PC-9 (cell line): ENCODE measurements at regions not wholly inside any gene's neighbourhood (a gene's known extent, or its start where the extent isn't known, plus 50 kb on each side); places are given as distances from the start of the nearest gene placed in this dataset.

Source experiments
- BruUV-seq: library from RNA; stranded (reverse); fragments of 400-500 nt; replicated peaks from 2 replicates; lab custom pipeline; 2021; lab: Mats Ljungman, UMichigan
- CTCF ChIA-PET: fragments of 300-600 bp; sonication (Branson Sonifier 250); formaldehyde crosslinking; loops from one replicate; lab custom pipeline; 2022; ENCODE audit warnings: antibody characterized with exemption; lab: Charles Lee
- POLR2A ChIA-PET: fragments of 300-600 bp; sonication (Branson Sonifier 250); formaldehyde crosslinking; loops from one replicate; lab custom pipeline; 2022; ENCODE audit warnings: antibody characterized with exemption; ENCODE audit not compliant: unreplicated experiment; lab: Charles Lee
- DNase-seq, 2 experiments: peaks; one replicate each; pipeline versions ENCODE4 v3.0.0 to v3.0.0-alpha.2; 2015 to 2022; ENCODE audit warnings: mixed read lengths in 1 of 2
- H2AFZ ChIP-seq: fragments of 200-600 bp; sonication (generic); 2 replicates; pipeline ENCODE4 v1.8.1; 2017; ENCODE audit warnings: antibody characterized with exemption
- H3F3A ChIP-seq: fragments of 200-600 bp; sonication (generic); 2 replicates; pipeline ENCODE4 v1.8.1; 2017; ENCODE audit warnings: antibody characterized with exemption, mild to moderate bottlenecking, low read depth; ENCODE audit not compliant: insufficient read depth
- H3K27ac ChIP-seq: fragments of 200-600 bp; sonication (generic); 2 replicates; pipeline ENCODE4 v1.6.1; 2016; ENCODE audit warnings: mixed run types
- H3K27me3 ChIP-seq: fragments of 200-600 bp; sonication (generic); 2 replicates; pipeline ENCODE4 v1.6.1; 2016; ENCODE audit warnings: low read depth, mixed run types; ENCODE audit not compliant: insufficient read depth
- H3K36me3 ChIP-seq: fragments of 200-600 bp; sonication (generic); 2 replicates; pipeline ENCODE4 v1.6.1; 2016; ENCODE audit warnings: low read depth, mixed run types
- H3K4me1 ChIP-seq: fragments of 200-600 bp; sonication (generic); replicated peaks from 2 replicates; pipeline ENCODE4 v1.6.1; 2016; ENCODE audit warnings: mixed run types; ENCODE audit not compliant: insufficient read depth
- H3K4me2 ChIP-seq: fragments of 200-600 bp; sonication (generic); 2 replicates; pipeline ENCODE4 v1.6.1; 2017; ENCODE audit warnings: mixed run types
- H3K4me3 ChIP-seq: fragments of 200-600 bp; sonication (generic); 2 replicates; pipeline ENCODE4 v1.6.1; 2016; ENCODE audit warnings: mixed run types
- H3K79me2 ChIP-seq: fragments of 200-600 bp; sonication (generic); 2 replicates; pipeline ENCODE4 v1.6.1; 2017; ENCODE audit warnings: low read depth, mixed run types
- H3K9me2 ChIP-seq: fragments of 200-600 bp; sonication (generic); 2 replicates; pipeline ENCODE4 v1.8.1; 2017; ENCODE audit warnings: mild to moderate bottlenecking; ENCODE audit not compliant: insufficient read depth
- H3K9me3 ChIP-seq: fragments of 200-600 bp; sonication (generic); 2 replicates; pipeline ENCODE4 v1.8.1; 2016; ENCODE audit warnings: low read depth; ENCODE audit not compliant: insufficient read depth
- H4K20me1 ChIP-seq: fragments of 200-600 bp; sonication (generic); 2 replicates; pipeline ENCODE4 v1.8.1; 2017; ENCODE audit not compliant: insufficient read depth
- EZH2 ChIP-seq: fragments of 200-600 bp; sonication (generic); IDR thresholded peaks from 2 replicates; pipeline ENCODE4 v1.8.0; 2017; ENCODE audit warnings: antibody characterized with exemption, low read depth
- intact Hi-C: fragments of 100-400 bp; cut with micrococcal nuclease; formaldehyde crosslinking; loops from one replicate; pipeline ENCODE4 v1.10.0; 2022; ENCODE audit not compliant: unreplicated experiment
- TF ChIP-seq, protein P1 (sequence below): fragments of 200-600 bp; sonication (generic); conservative IDR thresholded peaks from 2 replicates; pipeline ENCODE4 v1.6.1; 2017; ENCODE audit warnings: mixed run types, antibody characterized with exemption, mild to moderate bottlenecking, moderate library complexity

GRCh38 chr11:112391086-112391485 lies 130.4 kb upstream of the PLET1 start:
- no TSS peak for BruUV-seq
- intact Hi-C loops = no loop called here
- POLR2A ChIA-PET = no interaction called here

GRCh38 chr11:112392904-112393303 lies 132.2 kb upstream of the PLET1 start:
- no peak overlapping the region for H3K4me3 ChIP-seq
- no peaks in the 10 kb centered on the region for H3K9me3 ChIP-seq
- intact Hi-C loops = no loop called here
- no TSS peak for BruUV-seq
- no peak for DNase-seq
- H3K4me1 ChIP-seq = no peaks in the 10 kb centered on the region
- CTCF ChIA-PET = no interaction called here
- no peaks in the 10 kb centered on the region for H3F3A ChIP-seq
- H2AFZ ChIP-seq = no peak overlapping the region
- TF ChIP-seq EZH2 = no peak
- TF ChIP-seq, protein P1, sequence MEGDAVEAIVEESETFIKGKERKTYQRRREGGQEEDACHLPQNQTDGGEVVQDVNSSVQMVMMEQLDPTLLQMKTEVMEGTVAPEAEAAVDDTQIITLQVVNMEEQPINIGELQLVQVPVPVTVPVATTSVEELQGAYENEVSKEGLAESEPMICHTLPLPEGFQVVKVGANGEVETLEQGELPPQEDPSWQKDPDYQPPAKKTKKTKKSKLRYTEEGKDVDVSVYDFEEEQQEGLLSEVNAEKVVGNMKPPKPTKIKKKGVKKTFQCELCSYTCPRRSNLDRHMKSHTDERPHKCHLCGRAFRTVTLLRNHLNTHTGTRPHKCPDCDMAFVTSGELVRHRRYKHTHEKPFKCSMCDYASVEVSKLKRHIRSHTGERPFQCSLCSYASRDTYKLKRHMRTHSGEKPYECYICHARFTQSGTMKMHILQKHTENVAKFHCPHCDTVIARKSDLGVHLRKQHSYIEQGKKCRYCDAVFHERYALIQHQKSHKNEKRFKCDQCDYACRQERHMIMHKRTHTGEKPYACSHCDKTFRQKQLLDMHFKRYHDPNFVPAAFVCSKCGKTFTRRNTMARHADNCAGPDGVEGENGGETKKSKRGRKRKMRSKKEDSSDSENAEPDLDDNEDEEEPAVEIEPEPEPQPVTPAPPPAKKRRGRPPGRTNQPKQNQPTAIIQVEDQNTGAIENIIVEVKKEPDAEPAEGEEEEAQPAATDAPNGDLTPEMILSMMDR = no peak
- H4K20me1 ChIP-seq = no peaks in the 10 kb centered on the region
- no peak overlapping the region for H3K4me2 ChIP-seq
- no peaks in the 10 kb centered on the region for H3K27me3 ChIP-seq
- no peaks in the 10 kb centered on the region for H3K79me2 ChIP-seq
- H3K27ac ChIP-seq = no peak overlapping the region
- peaks cover 2% of the 10 kb centered on the region; the same call in 1 of the 2 replicates for H3K9me2 ChIP-seq
- no peaks in the 10 kb centered on the region for H3K36me3 ChIP-seq
- POLR2A ChIA-PET = interaction anchor here (0.7 kb wide), 1 partner anchor 360 kb away, joined by 5 read pairs; no protein-coding TSS in a partner anchor

More at GRCh38 chr11:112391086-112391485, 130.4 kb upstream of the PLET1 start:
- TF ChIP-seq, protein P1 = no peak
- TF ChIP-seq EZH2 = no peak
- Histone ChIP-seq H3K79me2 (no peaks in the 10 kb centered on the region), H3K27me3 (no peaks in the 10 kb centered on the region), H2AFZ (no peak overlapping the region), H3K9me2 (no peaks in the 10 kb centered on the region; the same call in 1 of the 2 replicates), H3K4me3 (no peak overlapping the region), H3K36me3 (no peaks in the 10 kb centered on the region), H3K4me1 (no peaks in the 10 kb centered on the region), H3K9me3 (no peaks in the 10 kb centered on the region), H4K20me1 (no peaks in the 10 kb centered on the region), H3F3A (no peaks in the 10 kb centered on the region), H3K27ac (no peak overlapping the region), H3K4me2 (no peak overlapping the region)
- no peak for DNase-seq
- CTCF ChIA-PET = no interaction called here

DNA sequence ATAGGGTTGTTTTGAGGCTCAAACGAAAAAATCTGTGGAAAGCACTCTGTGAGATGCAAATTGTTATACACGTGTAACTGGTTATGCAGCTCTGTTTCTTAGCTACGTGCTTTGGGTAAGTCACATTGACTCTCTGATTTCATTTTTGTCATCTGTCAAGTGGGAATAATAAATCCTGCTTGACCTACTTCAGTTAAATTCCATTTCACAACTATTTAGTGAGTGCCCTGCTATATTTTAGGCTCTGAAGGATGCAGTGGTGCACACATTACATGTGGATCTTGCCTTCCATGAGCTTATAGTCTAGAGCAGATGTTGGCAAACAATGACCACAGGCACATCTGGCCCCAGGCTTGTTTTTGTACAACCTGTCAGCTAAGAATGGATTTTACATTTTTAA lies 133.6 kb upstream of the PLET1 start:
- Histone ChIP-seq H3K4me2 (no peak overlapping the region), H3K27me3 (no peaks in the 10 kb centered on the region), H3K4me1 (no peaks in the 10 kb centered on the region), H3F3A (no peaks in the 10 kb centered on the region), H3K9me2 (peaks cover 8% of the 10 kb centered on the region; the same call in 1 of the 2 replicates), H3K79me2 (no peaks in the 10 kb centered on the region), H3K9me3 (no peaks in the 10 kb centered on the region), H3K4me3 (no peak overlapping the region), H2AFZ (no peak overlapping the region), H3K27ac (no peak overlapping the region), H4K20me1 (no peaks in the 10 kb centered on the region), H3K36me3 (no peaks in the 10 kb centered on the region)
- intact Hi-C loops = no loop called here
- no peak for TF ChIP-seq EZH2
- TF ChIP-seq, protein P1 = no peak
- ChIA-PET POLR2A (no interaction called here), CTCF (no interaction called here)
- BruUV-seq = no TSS peak
- no peak for DNase-seq
